Globus pallidus (tissue), 1 donor: ENCODE measurements at regions not wholly inside any gene's neighbourhood (a gene's known extent, or its start where the extent isn't known, plus 50 kb on each side); places are given as distances from the start of the nearest gene placed in this dataset.

Experiments
- DNase-seq: peaks from one replicate; pipeline ENCODE4 v3.0.0-alpha.2; 2015; ENCODE audit warnings: low spot score

DNA sequence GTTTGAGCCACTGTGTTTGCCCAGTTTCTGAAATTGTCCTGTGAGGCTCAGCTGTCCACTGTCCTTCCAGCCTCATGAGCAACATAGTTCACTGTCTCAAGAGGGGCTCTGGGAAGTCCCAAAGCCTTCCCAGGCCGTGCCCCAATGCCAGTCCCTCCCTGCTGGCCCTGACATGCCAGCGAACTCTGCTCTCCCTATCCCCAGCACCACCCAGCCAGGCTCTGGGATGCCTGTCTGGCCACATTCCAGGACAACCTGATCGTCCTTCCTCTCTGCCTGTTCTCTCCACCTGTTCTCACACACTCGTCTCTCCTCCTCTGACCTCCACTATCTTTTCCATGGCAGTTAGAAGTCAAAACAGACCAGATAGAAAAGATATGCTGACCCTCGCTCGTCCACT, 278.0 kb upstream of the ID2 start:
- DNase-seq: no peak

GRCh38 chr2:8405334-8405733, 276.5 kb upstream of the ID2 start:
- DNase-seq: no peak

DNA sequence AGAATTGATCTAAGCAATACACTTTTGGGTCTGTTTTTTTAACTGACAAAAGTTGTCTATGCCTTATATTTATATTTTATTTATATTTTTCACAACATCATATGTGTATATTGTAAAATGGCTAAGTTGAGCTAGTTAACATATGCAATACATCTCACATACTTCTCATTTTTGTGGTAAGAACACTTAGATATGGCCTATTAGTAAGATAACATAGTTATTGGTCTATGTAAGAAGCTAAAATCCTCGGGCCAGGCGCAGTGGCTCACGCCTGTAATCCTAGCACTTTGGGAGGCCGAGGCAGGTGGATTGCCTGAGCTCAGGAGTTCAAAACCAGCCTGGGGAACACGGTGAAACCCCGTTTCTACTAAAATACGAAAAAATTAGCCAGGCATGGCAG, 275.6 kb upstream of the ID2 start:
- no peak for DNase-seq

- DNase-seq: no peak
These were observed 274.5 kb upstream of the ID2 start for GRCh38 chr2:8407332-8407731.

- no peak for DNase-seq
These were observed 273.0 kb upstream of the ID2 start for GRCh38 chr2:8408560-8409460.

DNA sequence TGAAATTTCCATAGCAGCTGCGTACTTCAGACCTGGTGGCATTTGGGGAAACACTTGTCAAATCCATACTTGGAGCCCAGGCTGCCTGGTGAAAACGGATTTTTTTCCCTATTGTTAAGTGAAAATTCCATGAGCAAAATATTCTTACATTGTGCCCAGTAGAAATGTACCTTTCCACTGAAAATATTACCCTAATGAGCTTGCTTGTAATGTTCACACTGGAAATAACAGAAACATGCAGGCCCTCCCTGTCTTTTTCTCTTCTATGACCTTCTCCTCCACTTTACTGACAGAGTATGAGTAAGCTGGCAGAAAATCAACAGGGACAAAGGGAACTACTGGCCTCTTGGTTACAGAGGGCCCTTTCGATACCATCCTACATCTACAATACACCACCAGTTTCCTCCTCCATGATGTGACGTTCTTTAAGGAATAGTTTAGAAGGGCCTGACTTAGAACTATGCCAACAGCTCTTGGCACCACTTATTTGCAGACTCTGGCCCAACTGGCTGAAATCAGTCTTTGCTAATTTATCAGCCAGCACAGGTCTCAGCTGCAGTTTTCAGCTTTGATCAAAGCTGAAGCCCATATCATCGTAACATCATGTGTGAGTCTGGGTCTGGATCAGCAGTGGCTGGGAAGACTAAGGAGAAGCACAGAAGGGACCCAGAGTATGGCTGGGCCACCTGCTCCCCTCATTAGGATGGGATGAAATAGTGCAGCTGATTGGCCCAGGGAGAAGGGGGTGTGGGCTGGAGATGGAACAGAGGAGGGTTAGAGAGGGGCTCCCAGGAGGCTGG, 272.2 kb upstream of the ID2 start:
- no peak for DNase-seq

- no peak for DNase-seq
These were observed 269.8 kb upstream of the ID2 start for GRCh38 chr2:8412082-8412481.

GRCh38 chr2:8412586-8412985, 269.3 kb upstream of the ID2 start:
- DNase-seq: peak; percentile 65

- DNase-seq: no peak
These were observed 268.2 kb upstream of the ID2 start for GRCh38 chr2:8413589-8414135.

GRCh38 chr2:8414946-8415879, 266.6 kb upstream of the ID2 start:
- DNase-seq: no peak

- no peak for DNase-seq
These were observed 265.8 kb upstream of the ID2 start for GRCh38 chr2:8416001-8416571.

DNA sequence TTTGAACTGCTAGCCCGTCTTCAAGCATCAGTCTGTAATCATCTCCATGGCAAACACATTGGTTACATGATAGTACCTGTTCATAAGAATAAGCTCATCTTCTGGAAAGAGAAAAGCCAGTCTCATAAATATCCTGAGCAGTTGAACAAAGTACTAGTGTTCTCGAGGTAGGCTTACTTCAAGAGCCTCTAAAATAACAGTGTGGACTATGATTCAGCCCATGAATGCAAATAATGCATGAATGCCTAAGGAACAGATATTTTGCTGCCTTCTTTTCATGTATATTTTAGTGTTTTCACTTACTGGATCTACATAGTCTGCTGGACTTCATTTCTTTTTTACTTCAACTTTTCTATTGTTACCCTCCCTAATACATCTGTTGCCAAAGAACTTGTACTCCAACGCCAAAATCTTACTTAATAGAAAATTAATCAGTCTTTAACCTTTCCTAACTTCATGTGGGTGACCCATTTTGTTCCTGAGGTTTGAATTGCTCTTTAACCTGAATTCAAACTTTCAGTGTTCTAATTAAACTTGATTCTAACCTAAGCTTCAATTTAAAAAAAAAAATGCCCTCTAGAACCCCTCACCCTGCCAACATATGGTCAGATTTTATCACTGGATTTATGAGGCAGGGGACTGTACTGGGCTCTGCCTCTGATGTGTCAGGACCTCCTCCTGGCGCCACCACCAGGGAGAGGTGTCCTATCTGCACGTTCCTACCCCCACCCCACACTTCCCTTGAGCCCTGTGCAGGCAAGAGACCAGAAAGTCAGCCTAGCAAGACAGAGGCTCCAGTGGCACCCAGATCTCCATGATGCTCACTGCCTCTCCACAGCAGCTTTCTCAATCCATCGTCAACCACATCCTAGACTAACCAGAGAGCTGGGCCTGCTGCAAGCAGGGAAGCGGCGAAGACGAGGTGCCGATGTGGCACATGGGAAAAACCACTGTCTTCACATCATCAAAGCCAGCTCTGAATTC, 264.7 kb upstream of the ID2 start:
- no peak for DNase-seq

DNA sequence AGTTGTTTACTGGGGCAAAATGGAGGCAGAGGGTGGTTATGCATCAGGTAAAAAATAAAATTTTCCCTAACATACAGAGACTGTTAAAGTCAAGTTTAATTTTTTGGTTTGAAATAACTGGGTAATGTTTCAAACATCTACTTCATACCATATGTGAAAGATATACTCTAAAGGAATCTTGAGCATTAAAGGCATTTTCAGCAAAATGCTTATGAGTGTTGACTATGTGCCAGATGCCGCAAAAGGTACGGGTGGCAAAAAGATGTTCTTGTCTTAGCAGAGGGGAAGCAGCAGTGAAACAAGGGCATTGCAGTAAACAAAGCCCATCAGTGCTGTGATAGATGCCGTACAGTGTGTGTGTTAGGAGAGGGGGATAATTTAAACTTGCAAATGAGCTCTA, 263.1 kb upstream of the ID2 start:
- no peak for DNase-seq

DNA sequence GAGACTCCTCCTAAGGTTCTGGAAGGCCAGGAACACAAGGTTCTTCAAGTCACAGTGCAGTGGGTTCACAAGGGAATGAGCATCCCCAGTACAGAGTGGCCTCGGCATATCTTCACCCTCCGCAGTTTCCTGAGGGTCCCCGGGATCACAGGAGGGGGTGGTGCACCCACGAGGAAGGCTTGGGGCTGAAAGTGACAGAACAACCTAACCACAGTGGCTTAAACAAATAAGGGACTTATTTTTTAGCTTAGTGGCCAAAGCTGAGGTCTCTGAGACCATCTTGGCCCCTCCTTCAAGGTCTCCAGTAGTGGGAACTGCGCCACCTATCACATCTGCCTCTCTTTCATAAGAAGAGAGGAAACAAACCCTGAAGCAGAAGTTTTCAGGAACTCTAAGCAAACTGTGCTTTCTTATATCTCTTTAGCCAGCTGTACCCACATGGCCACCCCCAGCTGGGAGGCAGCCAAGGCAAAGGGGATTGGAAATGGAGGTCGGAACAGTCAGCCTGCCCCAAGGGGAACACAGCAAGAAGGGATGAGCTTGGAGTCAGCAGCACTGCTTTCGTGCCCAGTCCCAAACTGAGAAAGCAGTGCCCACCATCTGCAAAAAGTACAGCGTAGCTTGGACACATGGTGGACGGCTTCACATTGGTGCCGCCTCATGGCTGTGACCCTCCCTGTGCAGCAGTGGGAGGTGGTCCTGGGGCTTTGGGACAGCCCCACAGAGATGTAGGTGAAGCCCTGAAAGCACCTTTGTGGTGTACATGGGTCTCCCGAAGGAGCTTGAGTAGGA, 260.0 kb upstream of the ID2 start:
- DNase-seq: no peak

GRCh38 chr2:8422450-8422800, 259.4 kb upstream of the ID2 start:
- no peak for DNase-seq

DNA sequence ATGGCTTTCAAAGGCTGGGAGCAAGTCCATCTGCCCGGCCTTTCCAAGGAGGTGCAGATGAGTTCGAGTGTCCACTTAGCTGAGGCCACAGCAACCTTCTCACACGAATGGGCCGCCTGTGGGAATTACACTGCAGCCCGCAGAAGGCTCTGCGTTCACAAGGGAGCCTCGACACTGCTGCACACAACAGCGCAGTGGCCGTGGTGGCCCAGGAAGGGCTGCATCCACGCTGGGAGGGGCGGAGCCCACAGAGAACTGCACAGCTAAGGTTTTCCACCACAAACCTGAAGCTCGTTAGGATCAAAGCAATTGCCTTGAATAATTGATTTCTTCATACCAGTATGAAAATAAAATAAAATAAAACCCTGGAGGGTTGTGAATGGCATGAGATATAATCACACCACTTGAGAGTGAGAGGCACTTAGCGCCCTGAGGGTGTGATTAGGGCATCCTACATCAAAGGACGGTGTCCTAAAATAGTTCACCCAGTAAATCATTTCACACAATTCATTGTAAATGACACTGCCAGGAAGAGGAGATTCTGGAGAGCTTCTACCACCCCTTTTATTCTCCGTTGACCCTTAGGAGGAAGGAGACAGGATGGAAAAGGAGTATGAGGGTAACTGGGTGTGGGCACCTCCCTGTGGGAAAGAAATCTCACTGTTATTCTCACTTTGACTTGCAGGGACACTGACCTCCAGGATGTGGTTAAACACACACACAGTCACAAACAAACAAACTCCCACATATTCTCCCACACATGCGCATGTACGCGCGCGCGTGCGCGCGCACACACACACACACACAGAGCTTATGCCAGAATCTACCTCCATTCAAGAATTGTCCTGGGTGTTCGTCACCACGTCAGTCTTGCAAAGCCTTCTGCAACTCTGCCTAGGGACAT, 256.6 kb upstream of the ID2 start:
- no peak for DNase-seq

DNA sequence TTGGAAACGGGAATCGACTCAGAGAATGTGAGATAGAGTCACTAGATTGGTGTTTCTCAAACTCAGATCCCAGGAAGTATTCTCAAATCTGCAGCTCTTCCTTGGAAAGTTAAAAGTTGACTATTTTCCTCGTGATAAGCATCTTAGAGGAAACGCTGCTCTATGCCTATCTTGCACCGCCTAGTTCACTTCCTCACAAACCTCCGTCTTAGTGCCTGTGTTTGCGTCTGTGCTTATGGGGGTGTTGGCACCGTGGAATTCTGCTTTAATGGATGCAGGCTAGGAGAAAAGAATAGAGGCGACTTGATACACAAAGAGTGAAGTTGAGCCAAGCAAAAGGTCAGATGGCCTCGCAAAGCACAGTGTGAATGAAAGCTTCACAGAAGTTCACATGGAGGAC, 255.3 kb upstream of the ID2 start:
- no peak for DNase-seq

DNA sequence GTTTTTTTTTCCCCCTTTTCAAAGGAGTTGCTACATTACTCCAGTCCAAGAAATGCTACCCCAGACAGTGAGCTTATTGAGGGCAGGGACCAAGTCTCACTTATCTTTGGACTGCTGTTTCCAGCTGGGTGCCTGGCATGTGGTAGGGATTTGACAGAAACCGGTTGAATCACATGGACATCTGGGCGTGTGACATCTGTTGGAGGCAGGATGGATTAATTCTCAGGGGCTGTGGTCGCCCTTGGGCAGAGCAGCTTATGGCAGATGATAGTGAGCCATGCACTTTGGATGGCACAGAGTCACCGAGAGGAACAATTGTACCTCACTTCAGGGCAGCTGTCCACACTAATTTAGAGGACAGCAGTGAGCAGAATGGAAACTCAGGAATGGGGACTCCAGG, 254.6 kb upstream of the ID2 start:
- DNase-seq: no peak

DNA sequence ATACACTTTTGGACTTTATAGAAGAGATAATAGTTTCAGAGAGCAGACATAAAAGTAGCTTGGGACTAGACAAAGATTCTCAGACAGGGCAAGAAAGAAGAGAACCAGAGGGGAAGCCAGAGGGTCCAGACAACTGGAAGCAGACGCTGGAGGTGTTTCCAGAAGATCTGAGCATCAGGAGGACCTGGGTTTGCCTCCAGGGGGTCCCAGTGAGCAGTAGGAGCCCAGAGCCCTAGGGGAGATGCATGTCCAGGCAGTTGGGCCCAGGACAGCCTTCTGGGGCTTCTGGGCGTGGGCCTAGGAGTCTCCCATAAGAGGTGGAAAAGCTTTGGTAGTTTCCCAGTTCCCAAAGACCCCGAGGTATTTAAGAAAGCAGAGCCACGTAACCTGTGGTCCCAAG, 251.2 kb upstream of the ID2 start:
- DNase-seq: no peak
